Adrenal gland (tissue), 9 donors: ENCODE measurements at regions not wholly inside any gene's neighbourhood (a gene's known extent, or its start where the extent isn't known, plus 50 kb on each side); places are given as distances from the start of the nearest gene placed in this dataset.
A peak's percentile ranks its signal among the peaks of the same experiment; 100 is the strongest.

Source experiments
- DNase-seq, 7 donors: peaks; one replicate each; pipeline ENCODE4 v3.0.0-alpha.2; 2019 to 2020
- H3K27ac ChIP-seq, 5 donors: fragments of 200-600 bp; sonication (generic) in 4 of 5; 1 replicate in 3 of 5; 2 replicates in 2 of 5; pipeline versions ENCODE4 v1.5.1 to v1.8.0; 2016 to 2020; ENCODE audit warnings: mild to moderate bottlenecking in 1 of 5
- H3K27me3 ChIP-seq: fragments of 200-600 bp; 2 replicates; pipeline ENCODE4 v1.8.0; 2021
- H3K36me3 ChIP-seq, 2 donors: fragments of 200-600 bp; replicated peaks in 1 of 2; 1 replicate in 1 of 2; 2 replicates in 1 of 2; pipeline versions ENCODE4 v1.5.1 to v1.8.0; 2018 to 2022
- H3K4me1 ChIP-seq, 2 donors: fragments of 200-600 bp; replicated peaks in 1 of 2; 1 replicate in 1 of 2; 2 replicates in 1 of 2; pipeline versions ENCODE4 v1.5.1 to v1.8.0; 2018 to 2021
- H3K4me3 ChIP-seq, 4 donors: fragments of 200-600 bp; sonication (generic) in 3 of 4; one replicate each; pipeline ENCODE4 v1.5.1; 2016 to 2018
- H3K9me3 ChIP-seq, 3 donors: fragments of 200-600 bp; sonication (generic) in 1 of 3; replicated peaks in 1 of 3; 1 replicate in 2 of 3; 2 replicates in 1 of 3; pipeline versions ENCODE4 v1.5.1 to v1.8.0; 2016 to 2021
- POLR2A ChIP-seq, 2 donors: fragments of 450-650 bp; IDR thresholded peaks; one replicate each; pipeline ENCODE4 v1.6.1; 2017; ENCODE audit warnings: antibody characterized with exemption in 2 of 2, mild to moderate bottlenecking in 2 of 2, moderate library complexity in 1 of 2
- WGBS, 4 donors: extraction: QIAGEN DNeasy Blood & Tissue Kit in 2 of 4; methylation state at CpG; one replicate each; pipeline versions ENCODE4 v1.1.5 to v1.1.7; 2013 to 2017; 5-methylcytosine and 5-hydroxymethylcytosine counted together
- intact Hi-C, 2 donors: fragments of 100-400 bp; cut with DNase I; formaldehyde crosslinking; loops; one replicate each; pipeline versions ENCODE4 v1.14.1 to v1.15.0; 2022 to 2023
- TF ChIP-seq, protein P1 (sequence below), 6 experiments: fragments of 450-650 bp in 4 of 6; fragments of 200-600 bp in 2 of 6; sonication (generic) in 1 of 6; IDR thresholded peaks; 1 replicate in 5 of 6; 2 replicates in 1 of 6; pipeline versions ENCODE4 v1.5.1 to v1.8.0; 2016 to 2021; ENCODE audit warnings: antibody characterized with exemption in 6 of 6, mild to moderate bottlenecking in 2 of 6, moderate library complexity in 1 of 6
- donor health status: healthy with polysubstance abuse.
- donor health status: Bipolar disorder and iron deficiency.
- donor health status: DM: yes; HTN: yes; CAD: no.
- donor health status: DM: no; HTN: no; CAD: no.
- donor health status: DM: no; HTN: no; CAD: no.

DNA sequence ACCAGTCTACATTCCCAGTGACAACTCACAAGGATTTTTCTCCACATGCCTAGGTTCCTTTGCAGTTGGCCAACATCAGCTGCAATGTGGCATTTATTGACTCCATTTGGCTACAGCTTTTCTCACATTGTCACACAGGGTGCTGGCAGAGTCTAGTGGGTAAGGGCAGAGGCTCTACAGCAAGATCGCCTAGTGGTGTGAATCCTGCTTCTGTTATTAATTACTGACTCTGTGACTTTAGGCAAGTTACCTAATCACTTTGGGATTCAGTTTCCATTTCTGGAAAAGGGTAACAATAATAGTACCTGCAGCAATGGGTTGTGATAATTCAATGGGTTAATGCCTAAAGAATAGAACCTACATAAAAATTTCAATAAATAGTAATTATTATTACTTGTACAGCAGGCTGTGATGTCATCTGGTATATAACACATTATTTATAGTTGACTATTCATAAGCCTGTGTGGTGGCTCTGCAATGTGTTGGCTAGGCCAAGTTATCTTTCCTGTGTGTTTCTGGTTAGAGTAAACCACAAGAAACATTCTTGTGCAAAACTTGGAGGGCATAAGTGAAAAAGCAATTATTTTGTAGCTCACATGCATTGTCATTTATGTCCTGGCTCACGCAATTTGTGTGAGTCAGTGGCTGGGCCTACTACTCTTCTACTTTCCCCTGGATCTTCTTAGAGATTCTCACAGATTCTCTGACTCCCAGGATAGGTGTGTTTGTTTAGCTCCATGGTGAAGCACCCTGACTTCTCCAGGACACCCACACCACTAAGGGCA lies 59.5 kb downstream of the PTGS2 start:
- Histone ChIP-seq H3K4me1 (no peaks in the 10 kb centered on the region), H3K27ac (no peak overlapping the region), H3K36me3 (no peaks in the 10 kb centered on the region), H3K4me3 (no peak overlapping the region), H3K27me3 (no peaks in the 10 kb centered on the region), H3K9me3 (no peaks in the 10 kb centered on the region)
- intact Hi-C loops: no loop called here
- no peak for DNase-seq
- 72 to 86% (median 84%) methylated on average over 2 of the region's 2 CpGs for WGBS, 4 donors
- TF ChIP-seq, protein P1, sequence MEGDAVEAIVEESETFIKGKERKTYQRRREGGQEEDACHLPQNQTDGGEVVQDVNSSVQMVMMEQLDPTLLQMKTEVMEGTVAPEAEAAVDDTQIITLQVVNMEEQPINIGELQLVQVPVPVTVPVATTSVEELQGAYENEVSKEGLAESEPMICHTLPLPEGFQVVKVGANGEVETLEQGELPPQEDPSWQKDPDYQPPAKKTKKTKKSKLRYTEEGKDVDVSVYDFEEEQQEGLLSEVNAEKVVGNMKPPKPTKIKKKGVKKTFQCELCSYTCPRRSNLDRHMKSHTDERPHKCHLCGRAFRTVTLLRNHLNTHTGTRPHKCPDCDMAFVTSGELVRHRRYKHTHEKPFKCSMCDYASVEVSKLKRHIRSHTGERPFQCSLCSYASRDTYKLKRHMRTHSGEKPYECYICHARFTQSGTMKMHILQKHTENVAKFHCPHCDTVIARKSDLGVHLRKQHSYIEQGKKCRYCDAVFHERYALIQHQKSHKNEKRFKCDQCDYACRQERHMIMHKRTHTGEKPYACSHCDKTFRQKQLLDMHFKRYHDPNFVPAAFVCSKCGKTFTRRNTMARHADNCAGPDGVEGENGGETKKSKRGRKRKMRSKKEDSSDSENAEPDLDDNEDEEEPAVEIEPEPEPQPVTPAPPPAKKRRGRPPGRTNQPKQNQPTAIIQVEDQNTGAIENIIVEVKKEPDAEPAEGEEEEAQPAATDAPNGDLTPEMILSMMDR (IDR thresholded peaks at IDR 0.05): no peak
- TF ChIP-seq POLR2A (IDR thresholded peaks at IDR 0.05): no peak

DNA sequence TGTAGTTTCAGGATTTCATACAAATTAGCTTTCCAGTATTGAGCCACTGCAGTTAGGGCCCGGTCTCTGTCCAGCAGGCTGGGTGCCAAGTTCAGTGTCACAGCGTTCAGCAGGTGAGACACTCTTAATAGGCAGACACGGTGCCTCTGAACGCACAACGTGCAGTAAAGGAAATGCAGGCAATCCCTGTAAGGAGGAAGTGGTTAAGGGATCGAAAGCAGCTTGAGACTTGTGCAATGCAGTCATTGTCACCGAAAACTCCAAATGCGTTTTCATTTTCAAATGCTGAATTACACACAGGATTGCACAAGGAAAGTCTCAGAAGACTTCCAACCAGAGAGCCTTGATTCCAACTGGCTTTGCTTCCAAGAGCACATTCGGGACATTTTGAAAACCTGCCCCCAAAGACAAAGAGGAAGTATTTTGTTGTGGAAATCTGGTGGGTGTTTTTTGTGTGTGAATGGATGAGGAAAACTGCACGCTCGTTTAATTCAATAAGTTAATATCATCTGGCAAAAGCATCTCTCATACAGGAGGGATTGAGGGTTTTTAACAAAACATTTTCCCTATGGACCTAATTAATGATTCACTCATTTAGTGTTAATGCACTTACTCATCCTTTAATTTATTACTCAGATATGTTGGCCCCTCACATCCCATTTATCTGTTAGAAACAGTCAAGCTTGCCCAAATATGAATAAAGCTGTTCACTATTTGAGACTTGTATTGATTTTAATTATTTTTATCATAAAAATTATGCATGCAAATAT lies 61.6 kb downstream of the PTGS2 start:
- Histone ChIP-seq H3K27me3 (no peaks in the 10 kb centered on the region), H3K9me3 (no peaks in the 10 kb centered on the region), H3K36me3 (no peaks in the 10 kb centered on the region), H3K4me3 (no peak overlapping the region), H3K27ac (peak overlapping the region in 1 of 5 donors; percentile 34), H3K4me1 (no peaks in the 10 kb centered on the region)
- peak; percentile 12 to 72 (median 32) for DNase-seq
- intact Hi-C loops: no loop called here
- 50 to 55% (median 52%) methylated on average over 11 of the region's 11 CpGs for WGBS, 4 donors
- TF ChIP-seq, protein P1 (IDR thresholded peaks at IDR 0.05): no peak
- no peak for TF ChIP-seq POLR2A (IDR thresholded peaks at IDR 0.05)

DNA sequence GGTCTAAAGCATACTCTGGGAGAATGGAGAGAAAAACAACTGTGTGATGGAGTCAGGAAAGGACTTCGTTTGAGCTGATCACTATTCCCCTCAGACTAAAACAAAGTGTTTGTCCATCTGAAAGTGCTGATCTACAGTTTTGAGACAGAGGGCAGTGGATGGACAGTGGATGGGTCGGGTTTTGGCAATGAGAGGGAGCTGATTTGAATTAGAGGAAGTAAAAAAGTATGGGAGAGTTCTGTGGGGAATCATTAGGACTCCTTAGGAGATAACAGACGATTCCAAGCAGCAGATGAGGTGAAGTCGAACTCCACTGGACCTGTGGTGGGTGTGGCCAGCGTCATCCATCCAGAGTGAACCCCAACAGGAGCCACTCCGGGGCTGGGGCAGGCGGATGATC lies 62.3 kb downstream of the PTGS2 start:
- DNase-seq: peak in 2 of 7 donors; percentile 16 to 27
- intact Hi-C loops: no loop called here
- Histone ChIP-seq H3K4me1 (no peaks in the 10 kb centered on the region), H3K36me3 (no peaks in the 10 kb centered on the region), H3K9me3 (no peaks in the 10 kb centered on the region), H3K27me3 (no peaks in the 10 kb centered on the region), H3K4me3 (no peak overlapping the region), H3K27ac (no peak overlapping the region)
- TF ChIP-seq, protein P1 (IDR thresholded peaks at IDR 0.05): no peak
- no peak for TF ChIP-seq POLR2A (IDR thresholded peaks at IDR 0.05)
- 54 to 61% (median 57%) methylated on average over 7 of the region's 7 CpGs for WGBS, 4 donors

DNA sequence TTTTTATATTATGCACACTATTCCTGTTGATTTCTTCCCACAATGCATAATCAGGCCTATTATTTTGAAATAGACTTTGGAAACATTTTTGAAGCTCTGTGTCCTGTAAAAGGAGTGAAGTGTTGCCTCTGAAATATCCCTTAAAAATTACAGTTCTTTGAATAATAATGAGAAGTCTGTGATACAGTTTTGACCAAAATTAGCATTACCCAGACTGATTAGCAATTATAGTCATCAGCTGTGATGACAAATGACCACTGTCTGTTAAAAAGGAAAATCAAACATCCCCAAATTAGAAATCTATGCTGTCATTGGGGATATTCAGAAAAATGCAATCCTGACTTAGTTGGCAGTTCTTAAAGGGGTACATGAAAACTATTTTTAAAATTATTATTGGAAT lies 63.7 kb downstream of the PTGS2 start:
- no peaks in the 10 kb centered on the region for H3K4me1 ChIP-seq
- no peak overlapping the region for H3K27ac ChIP-seq
- no peak overlapping the region for H3K4me3 ChIP-seq
- DNase-seq: no peak
- TF ChIP-seq POLR2A (IDR thresholded peaks at IDR 0.05): no peak
- TF ChIP-seq, protein P1 (IDR thresholded peaks at IDR 0.05): no peak
- H3K9me3 ChIP-seq: no peaks in the 10 kb centered on the region
- no peaks in the 10 kb centered on the region for H3K36me3 ChIP-seq
- intact Hi-C loops: no loop called here
- no peaks in the 10 kb centered on the region for H3K27me3 ChIP-seq
